ENCODE measurements at regions not wholly inside any gene's neighbourhood (a gene's known extent, or its start where the extent isn't known, plus 50 kb on each side); places are given as distances from the start of the nearest gene placed in this dataset.
A peak's percentile ranks its signal among the peaks of the same experiment; 100 is the strongest.

- H3K27ac ChIP-seq = peak overlapping the region; percentile 45 to 49
- DNase-seq = peak; percentile 32 to 62
- intact Hi-C loops (cut with DNase I; ENCODE audit: low total_unique reads) = no loop called here
These were observed 56.1 kb upstream of the MED9 start for GRCh38 chr17:17420561-17421269.

GRCh38 chr17:17421346-17422216 lies 55.2 kb upstream of the MED9 start:
- Histone ChIP-seq H3K36me3 (no peaks in the 10 kb centered on the region), H3K27me3 (no peaks in the 10 kb centered on the region), H3K4me1 (no peaks in the 10 kb centered on the region), H3K4me3 (no peak overlapping the region), H3K9me3 (no peaks in the 10 kb centered on the region), H3K27ac (peak overlapping the region in 1 of 2 donors; percentile 45)
- TF ChIP-seq CTCF (IDR thresholded peaks at IDR 0.05) = no peak
- no peak for TF ChIP-seq POLR2A (IDR thresholded peaks at IDR 0.05)
- no peak for DNase-seq
- intact Hi-C loops (cut with DNase I; ENCODE audit: low total_unique reads) = no loop called here

More at GRCh38 chr17:17420561-17421269, 56.1 kb upstream of the MED9 start:
- Histone ChIP-seq H3K9me3 (no peaks in the 10 kb centered on the region), H3K27me3 (no peaks in the 10 kb centered on the region), H3K4me3 (no peak overlapping the region), H3K4me1 (no peaks in the 10 kb centered on the region), H3K36me3 (no peaks in the 10 kb centered on the region)
- no peak for TF ChIP-seq CTCF (IDR thresholded peaks at IDR 0.05)
- no peak for TF ChIP-seq POLR2A (IDR thresholded peaks at IDR 0.05)

- Histone ChIP-seq H3K27me3 (no peaks in the 10 kb centered on the region), H3K27ac (no peak overlapping the region), H3K9me3 (no peaks in the 10 kb centered on the region), H3K36me3 (no peaks in the 10 kb centered on the region), H3K4me1 (no peaks in the 10 kb centered on the region), H3K4me3 (no peak overlapping the region)
- TF ChIP-seq POLR2A (IDR thresholded peaks at IDR 0.05) (no peak), CTCF (IDR thresholded peaks at IDR 0.05) (no peak)
- no peak for DNase-seq
- intact Hi-C loops (cut with DNase I; ENCODE audit: low total_unique reads) = no loop called here
These were observed 54.6 kb upstream of the MED9 start for GRCh38 chr17:17422217-17422610.

- H3K27ac ChIP-seq = no peak overlapping the region
These were observed 54.2 kb upstream of the MED9 start for GRCh38 chr17:17422641-17423040.

More at GRCh38 chr17:17422641-17423040, 54.2 kb upstream of the MED9 start:
- Histone ChIP-seq H3K4me1 (no peaks in the 10 kb centered on the region), H3K36me3 (no peaks in the 10 kb centered on the region), H3K27me3 (no peaks in the 10 kb centered on the region), H3K9me3 (no peaks in the 10 kb centered on the region), H3K4me3 (no peak overlapping the region)
- TF ChIP-seq POLR2A (IDR thresholded peaks at IDR 0.05) = no peak
- TF ChIP-seq CTCF (IDR thresholded peaks at IDR 0.05) = no peak
- no peak for DNase-seq
- intact Hi-C loops (cut with DNase I; ENCODE audit: low total_unique reads) = no loop called here
